ENCODE measurements at regions not wholly inside any gene's neighbourhood (a gene's known extent, or its start where the extent isn't known, plus 50 kb on each side); places are given as distances from the start of the nearest gene placed in this dataset.

GRCh38 chr17:21540502-21540901 lies 151.8 kb upstream of the KCNJ18 start:
- H3K4me1 ChIP-seq (replicated peaks in 1 of 4; ENCODE audit: control insufficient read depth in 3 of 4, insufficient read depth in 4 of 4, low read length in 3 of 4) = no peaks in the 10 kb centered on the region

More at GRCh38 chr17:21540502-21540901, 151.8 kb upstream of the KCNJ18 start:
- Histone ChIP-seq H3K18ac (ENCODE audit: extremely low read depth, low read length) (no peak overlapping the region), H4K20me1 (replicated peaks in 1 of 2; ENCODE audit: control insufficient read depth in 1 of 2, insufficient read depth in 2 of 2, low read length in 2 of 2) (no peaks in the 10 kb centered on the region), H3K56ac (replicated peaks; ENCODE audit: insufficient read length, low read depth, low read length) (no peak overlapping the region), H2BK15ac (ENCODE audit: low read length) (no peak overlapping the region), H3K4ac (replicated peaks; ENCODE audit: insufficient read length, low read depth, low read length) (no peak overlapping the region), H3K9ac (replicated peaks in 1 of 4; ENCODE audit: extremely low read depth in 1 of 4, low read depth in 3 of 4, low read length in 3 of 4) (no peak overlapping the region), H3K23ac (ENCODE audit: insufficient read length) (no peak overlapping the region), H3K9me3 (ENCODE audit: insufficient read depth in 2 of 2, low read depth in 1 of 2, low read length in 1 of 2) (peaks cover 51 to 56% of the 10 kb centered on the region in 2 experiments), H3K14ac (ENCODE audit: insufficient read length) (no peak overlapping the region), H3K4me2 (ENCODE audit: insufficient read depth in 1 of 2, low read depth in 2 of 2, low read length in 2 of 2) (no peak overlapping the region), H2AFZ (ENCODE audit: low read length) (no peak overlapping the region), H2AK5ac (ENCODE audit: low read depth, low read length) (no peak overlapping the region), H3K23me2 (ENCODE audit: low read depth, low read length) (no peaks in the 10 kb centered on the region; the same call in 1 of the 2 replicates), H3K79me2 (ENCODE audit: control insufficient read depth in 1 of 2, insufficient read depth in 2 of 2, low read length in 2 of 2) (no peaks in the 10 kb centered on the region), H4K91ac (replicated peaks; ENCODE audit: insufficient read length, low read length) (no peak overlapping the region), H3K27me3 (replicated peaks in 1 of 4; ENCODE audit: control insufficient read depth in 3 of 4, extremely low read depth in 1 of 4, insufficient read depth in 3 of 4, low read length in 3 of 4) (no peaks in the 10 kb centered on the region), H2BK5ac (ENCODE audit: low read depth, low read length) (no peak overlapping the region), H4K5ac (ENCODE audit: insufficient read length, low read depth, low read length) (no peak overlapping the region), H2BK12ac (ENCODE audit: low read depth, low read length) (no peak overlapping the region), H4K8ac (ENCODE audit: extremely low read depth, insufficient read depth, low read length) (no peak overlapping the region), H2BK120ac (replicated peaks; ENCODE audit: low read depth, low read length) (no peak overlapping the region), H3K27ac (ENCODE audit: low read depth, low read length) (no peak overlapping the region), H3K79me1 (ENCODE audit: low read depth, low read length) (no peaks in the 10 kb centered on the region), H3K4me3 (ENCODE audit: extremely low read depth in 1 of 4, insufficient read depth in 2 of 4, low read depth in 3 of 4, low read length in 4 of 4) (no peak overlapping the region), H3K36me3 (ENCODE audit: control insufficient read depth in 2 of 4, insufficient read depth in 4 of 4, low read length in 3 of 4) (no peaks in the 10 kb centered on the region), H2BK20ac (ENCODE audit: low read length) (no peak overlapping the region)
- TF ChIP-seq CHD2 (IDR thresholded peaks at IDR 0.05; ENCODE audit: low read length) (no peak), SIRT6 (IDR thresholded peaks at IDR 0.05; ENCODE audit: low read length) (no peak), RAD21 (IDR thresholded peaks at IDR 0.05 in 1 of 2, conservative IDR thresholded peaks at IDR 0.05 in 1 of 2; ENCODE audit: low read depth in 2 of 2, low read length in 2 of 2) (no peak), CHD1 (IDR thresholded peaks at IDR 0.05; ENCODE audit: low read depth, low read length) (no peak), CEBPB (IDR thresholded peaks at IDR 0.05; ENCODE audit: low read depth, low read length) (no peak), TAF1 (IDR thresholded peaks at IDR 0.05; ENCODE audit: low read depth, low read length) (no peak), SP2 (IDR thresholded peaks at IDR 0.05; ENCODE audit: low read length) (no peak), RNF2 (IDR thresholded peaks at IDR 0.05; ENCODE audit: borderline replicate concordance, low read depth, low read length, missing control alignments, poor library complexity, severe bottlenecking) (no peak), NANOG (IDR thresholded peaks at IDR 0.05; ENCODE audit: insufficient read depth, low read depth, low read length, poor library complexity, severe bottlenecking) (no peak), BACH1 (IDR thresholded peaks at IDR 0.05; ENCODE audit: low read length) (no peak)
- TF ChIP-seq, protein P1, sequence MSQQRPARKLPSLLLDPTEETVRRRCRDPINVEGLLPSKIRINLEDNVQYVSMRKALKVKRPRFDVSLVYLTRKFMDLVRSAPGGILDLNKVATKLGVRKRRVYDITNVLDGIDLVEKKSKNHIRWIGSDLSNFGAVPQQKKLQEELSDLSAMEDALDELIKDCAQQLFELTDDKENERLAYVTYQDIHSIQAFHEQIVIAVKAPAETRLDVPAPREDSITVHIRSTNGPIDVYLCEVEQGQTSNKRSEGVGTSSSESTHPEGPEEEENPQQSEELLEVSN (IDR thresholded peaks at IDR 0.05) = no peak
- FAIRE-seq = no peak
- 58% methylated on average over 5 of the region's 5 CpGs; no CpG with 5 or more reads in 1 of the 2 experiments for WGBS, 2 experiments (ENCODE audit: extremely low coverage in 1 of 2, insufficient coverage in 1 of 2, insufficient read length in 1 of 2, insufficient replicate concordance in 2 of 2, low coverage in 1 of 2, low lambda C conversion rate in 2 of 2, missing lambda C conversion rate in 1 of 2)
- no peak for DNase-seq (ENCODE audit: low read depth in 1 of 2, low spot score in 2 of 2)
- ChIA-PET CTCF (ENCODE audit: partially characterized antibody) (no interaction called here), POLR2A (ENCODE audit: partially characterized antibody) (no interaction called here)
